IPS-11a (cell line): ENCODE measurements at regions not wholly inside any gene's neighbourhood (a gene's known extent, or its start where the extent isn't known, plus 50 kb on each side); places are given as distances from the start of the nearest gene placed in this dataset.

ENCODE experiments used
- H3K4me3 ChIP-seq: one replicate; pipeline ENCODE4 v1.5.1; 2013; ENCODE audit warnings: low read depth, low read length, control low read depth

DNA sequence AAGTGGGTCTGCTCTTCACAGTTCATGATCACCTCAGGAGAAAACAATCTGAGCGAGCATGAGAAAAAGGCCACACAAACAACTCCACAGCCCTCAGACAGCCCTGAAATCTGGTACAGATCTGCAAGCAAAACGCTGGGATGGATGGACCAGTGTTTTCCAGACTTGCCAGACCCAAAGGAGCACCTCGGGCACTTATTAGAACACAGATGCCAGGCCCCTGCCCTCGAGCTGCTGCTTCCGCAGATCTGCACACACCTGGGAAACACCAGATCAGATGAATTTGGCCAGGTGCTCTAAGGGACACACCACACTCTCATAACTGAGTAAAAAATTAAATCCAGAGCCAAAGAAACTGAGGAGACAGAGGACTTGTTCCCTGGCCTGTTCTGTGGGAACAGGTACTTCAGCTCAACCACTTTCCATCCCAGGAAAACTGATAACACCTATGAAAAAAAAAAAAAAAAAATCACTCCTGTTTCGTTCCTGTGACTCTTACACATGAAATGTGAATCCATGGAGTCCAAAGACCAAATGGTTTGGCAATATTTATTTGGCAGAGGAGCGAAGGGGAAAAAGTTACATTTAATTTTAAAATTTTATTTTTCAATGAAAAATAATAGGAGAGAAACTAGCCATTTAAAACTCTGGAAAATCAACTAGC lies 202.9 kb upstream of the ESRRG start:
- no peak overlapping the region for H3K4me3 ChIP-seq

DNA sequence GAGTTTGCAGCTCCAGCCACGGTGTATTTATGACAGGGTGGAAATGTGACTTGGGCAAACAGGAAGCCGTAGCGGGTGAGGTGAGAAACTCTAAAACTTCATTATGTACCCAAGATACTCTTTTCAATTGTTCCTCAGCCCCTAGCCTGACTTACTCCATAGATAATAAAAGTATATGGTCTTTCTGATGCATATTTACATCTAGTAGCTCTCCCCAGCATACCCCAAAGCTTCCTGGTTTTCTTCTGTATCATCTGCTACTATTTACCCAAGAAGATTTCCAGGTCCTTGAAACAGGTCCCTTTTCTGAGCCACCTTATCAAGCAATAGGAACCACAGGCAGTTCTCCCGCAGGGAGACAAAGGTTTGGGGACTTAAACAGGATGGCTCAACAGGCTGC lies 201.5 kb upstream of the ESRRG start:
- no peak overlapping the region for H3K4me3 ChIP-seq

DNA sequence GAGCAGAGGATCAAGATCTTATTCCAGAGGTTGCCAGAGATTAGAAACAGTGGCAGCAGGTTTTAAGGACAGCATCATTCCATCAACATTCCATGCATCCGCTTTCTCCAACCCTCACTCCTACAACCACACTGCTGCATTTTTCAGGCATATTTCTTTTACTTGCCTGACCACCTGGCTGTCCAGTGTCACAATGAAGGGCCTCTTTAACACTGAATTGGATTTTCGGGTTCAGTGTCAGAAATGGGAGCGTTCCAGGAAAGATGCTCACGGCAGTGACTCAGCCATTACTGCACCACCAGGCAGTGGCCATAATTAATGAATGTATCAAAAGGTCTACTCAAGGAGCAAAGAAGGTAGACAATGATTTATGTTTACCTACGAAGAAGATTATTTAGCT lies 200.4 kb upstream of the ESRRG start:
- no peak overlapping the region for H3K4me3 ChIP-seq

DNA sequence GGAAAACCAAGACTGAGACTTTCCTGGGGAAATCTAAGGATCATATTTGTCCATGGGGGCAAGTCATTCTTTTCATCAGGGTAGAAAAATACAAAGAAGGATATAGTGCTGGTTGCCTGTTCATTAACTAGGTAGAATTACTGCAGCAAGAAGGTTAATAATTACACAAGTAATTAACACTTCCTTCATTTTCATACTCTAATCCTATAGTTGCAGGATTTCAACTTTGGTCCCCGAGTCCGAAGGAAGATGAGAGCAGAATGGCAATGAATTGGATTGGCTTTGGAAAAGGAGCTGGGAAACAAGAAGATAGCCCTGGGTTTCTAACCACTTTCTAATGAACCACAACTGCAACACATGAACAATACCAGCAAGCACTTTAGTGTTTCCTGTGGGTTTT lies 199.2 kb upstream of the ESRRG start:
- H3K4me3 ChIP-seq, result no peak overlapping the region

DNA sequence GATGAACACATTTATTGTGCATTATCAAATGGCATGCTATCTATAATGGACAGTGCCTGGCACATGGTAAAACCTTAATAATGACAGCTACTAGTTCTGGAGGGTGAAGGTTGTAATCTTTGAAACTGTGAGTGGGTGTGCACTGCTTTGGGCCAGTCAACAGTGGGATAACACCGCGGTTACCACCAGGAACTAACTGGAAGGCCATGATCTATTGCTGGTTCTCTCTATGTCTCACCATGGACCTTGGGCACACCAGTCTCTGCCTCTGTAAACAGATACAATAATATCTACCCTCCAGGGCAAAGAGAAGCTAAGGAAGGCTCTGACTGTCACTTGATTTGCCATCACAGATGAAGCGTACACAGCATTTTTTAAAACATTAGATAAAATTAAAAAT lies 198.6 kb upstream of the ESRRG start:
- no peak overlapping the region for H3K4me3 ChIP-seq

DNA sequence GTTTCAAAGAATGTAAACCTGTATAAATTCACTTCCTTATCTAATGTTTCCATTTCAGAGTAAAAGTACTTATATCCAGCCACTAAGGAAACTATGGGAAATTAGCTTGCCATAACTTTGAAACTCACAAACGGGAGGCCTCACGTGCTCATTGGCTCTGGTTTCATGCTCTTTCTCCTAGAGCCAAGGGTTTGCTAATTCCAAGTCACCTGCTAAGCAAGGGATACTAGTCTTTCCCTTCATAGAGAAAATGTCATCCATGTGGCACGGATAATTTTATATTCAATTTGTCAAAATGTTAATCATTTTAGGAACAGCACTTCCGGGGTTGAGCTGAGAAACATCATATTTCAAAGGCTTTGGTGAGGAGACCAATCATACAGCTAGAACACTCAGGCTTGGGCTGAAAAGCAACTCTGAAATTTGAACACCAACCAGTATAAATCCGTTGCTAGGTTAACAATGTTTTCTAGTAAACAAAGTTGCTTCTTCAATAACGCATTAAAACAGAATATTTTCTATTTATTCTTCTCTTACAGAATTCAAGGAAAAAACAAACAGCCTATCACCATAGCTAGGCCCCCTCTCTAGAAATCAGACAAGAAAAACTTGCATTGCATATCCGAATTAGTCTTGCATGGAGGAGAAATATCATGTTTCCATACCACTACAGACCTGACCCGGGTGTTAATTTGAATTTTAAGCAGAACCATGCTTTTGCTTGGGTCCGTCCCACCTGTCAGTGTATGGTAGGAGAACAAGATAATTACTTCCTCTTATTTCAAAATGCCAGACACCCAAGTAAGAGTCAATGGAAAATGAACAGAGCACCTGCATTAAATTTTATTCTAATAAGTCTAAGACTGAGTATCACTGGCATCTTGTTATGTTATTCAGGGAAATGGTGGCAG lies 196.1 kb upstream of the ESRRG start:
- no peak overlapping the region for H3K4me3 ChIP-seq

DNA sequence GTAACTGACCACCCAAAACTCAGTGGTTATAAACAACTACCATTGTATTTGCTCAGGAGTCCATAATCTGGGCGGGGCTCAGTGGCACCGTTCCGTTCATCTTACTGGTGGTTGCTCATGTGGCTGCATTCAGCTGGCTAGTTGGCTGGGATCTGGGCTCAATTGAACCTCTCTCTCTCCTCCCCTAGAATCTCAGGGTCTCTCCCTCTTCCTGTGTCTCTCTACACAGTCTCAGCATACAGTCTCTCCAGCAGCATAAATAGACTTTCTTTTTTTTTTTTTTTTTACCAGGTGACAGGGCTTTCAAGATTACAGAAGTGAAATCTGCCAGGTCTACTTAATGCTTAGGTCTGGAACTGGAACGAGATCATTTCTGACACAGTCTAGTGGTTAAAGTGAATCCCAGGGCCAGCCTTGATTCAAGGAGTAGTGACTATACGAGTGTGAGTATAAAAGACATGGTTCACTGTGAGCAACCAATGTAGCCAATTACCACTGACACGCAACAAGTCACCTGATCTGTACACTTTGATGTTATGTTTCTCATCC lies 193.7 kb upstream of the ESRRG start:
- H3K4me3 ChIP-seq, result no peak overlapping the region

DNA sequence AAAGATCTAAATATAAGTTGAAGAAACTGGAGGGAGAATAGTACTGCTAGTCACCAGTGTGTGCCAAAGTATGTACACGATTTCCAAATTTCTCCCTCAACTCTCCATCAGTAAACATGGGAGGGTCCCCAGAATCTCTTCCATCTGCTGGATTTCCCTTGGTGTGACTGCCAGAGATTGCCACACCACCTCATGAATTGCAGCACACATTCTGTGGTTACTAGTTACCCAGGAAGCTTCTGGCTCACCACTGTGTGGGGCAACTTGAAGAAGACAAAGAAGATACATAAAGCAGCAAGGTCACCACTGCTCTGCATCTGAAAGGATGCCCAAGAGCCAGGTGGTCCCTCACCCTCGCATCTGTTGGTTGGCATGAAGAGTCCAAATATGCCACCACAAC lies 191.7 kb upstream of the ESRRG start:
- H3K4me3 ChIP-seq, result no peak overlapping the region

DNA sequence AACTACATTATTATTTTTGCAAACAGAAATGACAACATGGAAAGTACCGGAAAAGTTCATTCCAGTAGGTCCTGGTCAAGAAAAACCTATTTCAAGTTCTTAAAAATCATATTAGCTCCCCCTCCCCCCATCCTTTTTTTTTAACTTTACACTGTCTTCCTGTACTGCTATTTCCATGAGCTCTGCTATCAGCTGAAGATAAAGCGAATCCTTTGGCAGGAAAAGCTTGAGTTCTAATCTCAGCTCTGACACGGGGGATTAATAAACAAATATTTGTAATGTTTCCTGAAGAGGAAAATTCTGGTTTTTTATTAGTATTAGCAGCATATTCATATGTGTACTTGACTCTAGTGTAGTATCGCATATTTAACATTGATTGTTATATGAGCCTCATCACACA lies 190.7 kb upstream of the ESRRG start:
- no peak overlapping the region for H3K4me3 ChIP-seq

DNA sequence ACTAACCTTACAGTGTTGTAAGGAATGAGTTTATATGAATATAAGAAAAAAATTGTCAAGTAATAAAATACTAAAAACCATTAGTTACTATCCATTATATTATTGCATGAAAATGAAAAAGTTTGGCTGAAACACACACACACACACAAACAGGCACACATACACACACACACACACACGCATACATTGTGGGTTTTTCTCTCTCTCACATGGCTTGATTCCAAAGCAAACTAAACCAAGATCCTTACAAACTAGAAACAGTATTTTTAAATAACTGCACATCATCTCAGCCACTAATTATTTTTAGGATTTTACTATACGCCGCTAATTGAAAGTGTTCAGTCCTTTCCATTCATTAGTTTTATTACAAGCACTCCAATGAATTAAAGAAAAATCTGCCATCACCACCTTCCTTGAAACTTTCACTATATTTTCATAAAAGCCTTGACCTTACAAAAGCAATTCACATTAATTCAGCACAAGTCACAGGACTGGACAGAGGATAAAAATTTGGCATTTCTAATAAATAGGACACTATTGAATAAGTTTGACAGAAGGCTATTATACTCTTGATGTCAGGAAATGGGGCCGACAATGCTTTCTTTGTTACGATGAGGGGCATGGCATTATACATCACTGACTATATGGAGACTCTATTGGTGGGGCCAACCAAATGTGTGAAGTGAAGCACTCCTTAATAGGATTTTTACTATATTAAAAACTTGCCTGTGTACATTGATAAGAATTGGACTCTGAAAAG lies 187.0 kb upstream of the ESRRG start:
- no peak overlapping the region for H3K4me3 ChIP-seq

DNA sequence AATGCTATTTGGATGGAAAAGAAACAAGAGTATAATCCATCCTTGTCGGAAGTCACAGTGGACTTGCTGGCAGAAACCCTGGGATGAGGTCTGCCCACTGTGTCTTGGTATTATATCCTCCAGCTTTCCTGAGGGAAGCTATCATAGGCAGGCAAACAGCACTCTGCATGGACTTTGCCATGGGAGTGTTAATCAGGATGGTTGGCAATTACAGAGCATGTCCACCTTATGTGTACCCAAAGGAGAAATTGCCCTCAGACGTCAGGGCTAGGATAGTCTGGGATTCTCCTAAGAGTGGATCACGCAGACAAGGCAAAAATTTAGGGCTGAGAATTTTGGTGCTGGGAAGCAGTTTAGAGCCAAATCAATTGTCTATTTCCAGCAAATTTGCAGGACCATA lies 184.9 kb upstream of the ESRRG start:
- no peak overlapping the region for H3K4me3 ChIP-seq

DNA sequence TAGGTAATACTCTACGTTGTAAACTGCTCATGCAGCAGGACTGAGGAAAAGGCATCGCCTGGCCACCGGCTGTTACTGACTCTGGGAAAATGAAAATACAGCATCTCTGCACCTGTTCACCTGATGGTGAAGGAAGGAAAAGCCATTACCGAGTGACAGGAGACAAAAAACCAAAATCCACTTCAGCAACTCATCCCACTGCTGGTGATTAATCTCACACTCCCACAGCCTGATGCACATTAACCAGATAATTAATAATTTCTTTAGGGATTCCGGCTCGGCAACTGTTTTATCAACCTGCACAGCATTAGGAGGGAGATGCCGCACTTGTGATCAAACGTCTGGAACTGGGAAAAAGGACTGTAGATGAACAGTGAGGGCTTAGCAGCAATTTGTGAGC lies 183.9 kb upstream of the ESRRG start:
- no peak overlapping the region for H3K4me3 ChIP-seq

DNA sequence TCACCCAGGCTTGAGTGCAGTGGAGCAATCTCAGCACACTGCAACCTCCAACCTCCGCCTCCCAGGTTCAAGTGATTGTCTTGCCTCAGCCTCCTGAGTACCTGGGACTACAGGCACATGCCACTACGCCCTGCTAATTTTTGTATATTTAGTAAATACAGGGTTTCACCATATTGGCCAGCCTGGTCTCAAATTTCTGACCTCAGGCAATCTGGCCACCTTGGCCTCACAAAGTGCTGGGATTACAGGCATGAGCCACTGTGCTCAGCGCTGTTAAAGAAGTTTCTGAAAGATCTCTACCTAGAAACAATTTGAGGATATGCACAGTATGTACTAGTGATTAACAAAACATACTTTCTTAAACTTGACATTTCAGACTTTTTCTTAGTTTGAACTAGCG lies 182.6 kb upstream of the ESRRG start:
- H3K4me3 ChIP-seq, result no peak overlapping the region

DNA sequence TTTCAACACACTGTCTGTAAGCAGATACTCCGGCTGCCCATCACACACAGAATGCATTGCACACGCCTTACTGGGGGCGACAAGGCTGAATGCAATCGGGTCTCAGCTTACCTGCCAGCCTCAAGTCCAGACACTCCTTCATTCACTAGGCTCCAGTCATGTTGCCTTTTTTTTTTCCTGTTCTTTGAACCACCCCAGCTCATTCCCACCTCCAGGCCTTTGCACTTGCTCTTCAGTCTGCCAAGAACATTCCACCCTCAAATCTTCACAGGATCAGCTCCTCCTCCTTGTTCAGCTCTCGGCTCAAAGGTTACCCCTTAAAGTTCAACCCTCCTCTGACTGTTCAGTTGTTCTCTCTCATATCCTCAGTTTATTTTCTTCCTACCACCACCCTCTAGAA lies 181.9 kb upstream of the ESRRG start:
- H3K4me3 ChIP-seq, result no peak overlapping the region

DNA sequence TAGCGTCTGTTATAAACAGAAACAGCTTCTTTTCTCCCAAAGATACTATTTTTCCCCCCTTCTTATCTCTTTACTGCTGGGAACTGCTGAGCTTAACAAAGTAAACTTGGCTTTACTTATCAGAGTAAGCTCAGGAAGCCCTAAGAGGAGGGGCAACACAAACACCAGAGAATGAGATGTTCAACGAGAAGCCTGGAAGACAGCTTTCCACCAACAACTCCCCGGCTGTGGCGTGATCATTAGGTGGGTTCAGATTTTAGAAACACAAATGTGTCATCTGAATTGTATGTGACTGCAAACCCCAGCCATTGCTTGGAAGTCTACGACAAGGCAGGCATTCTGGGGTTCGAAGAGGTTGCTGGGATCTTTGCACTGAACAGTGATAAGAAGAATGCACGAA lies 181.2 kb upstream of the ESRRG start:
- no peak overlapping the region for H3K4me3 ChIP-seq

DNA sequence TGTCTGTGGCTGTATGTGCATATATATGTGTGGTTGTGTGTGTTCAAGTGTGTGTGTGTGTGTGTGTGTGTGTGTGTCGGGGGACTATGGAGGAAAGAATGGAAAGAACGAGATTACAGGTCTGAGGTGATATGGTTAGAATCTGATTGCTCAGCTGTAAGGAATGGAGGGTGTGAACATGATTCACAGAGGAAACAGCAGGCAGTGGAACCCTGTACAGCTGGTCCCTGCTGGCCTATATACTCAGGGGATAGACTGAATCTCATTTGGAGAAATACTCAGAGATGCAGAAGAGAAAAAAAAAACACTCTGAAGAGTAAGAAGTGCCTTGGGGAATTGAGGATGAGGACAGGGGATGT lies 180.1 kb upstream of the ESRRG start:
- no peak overlapping the region for H3K4me3 ChIP-seq

DNA sequence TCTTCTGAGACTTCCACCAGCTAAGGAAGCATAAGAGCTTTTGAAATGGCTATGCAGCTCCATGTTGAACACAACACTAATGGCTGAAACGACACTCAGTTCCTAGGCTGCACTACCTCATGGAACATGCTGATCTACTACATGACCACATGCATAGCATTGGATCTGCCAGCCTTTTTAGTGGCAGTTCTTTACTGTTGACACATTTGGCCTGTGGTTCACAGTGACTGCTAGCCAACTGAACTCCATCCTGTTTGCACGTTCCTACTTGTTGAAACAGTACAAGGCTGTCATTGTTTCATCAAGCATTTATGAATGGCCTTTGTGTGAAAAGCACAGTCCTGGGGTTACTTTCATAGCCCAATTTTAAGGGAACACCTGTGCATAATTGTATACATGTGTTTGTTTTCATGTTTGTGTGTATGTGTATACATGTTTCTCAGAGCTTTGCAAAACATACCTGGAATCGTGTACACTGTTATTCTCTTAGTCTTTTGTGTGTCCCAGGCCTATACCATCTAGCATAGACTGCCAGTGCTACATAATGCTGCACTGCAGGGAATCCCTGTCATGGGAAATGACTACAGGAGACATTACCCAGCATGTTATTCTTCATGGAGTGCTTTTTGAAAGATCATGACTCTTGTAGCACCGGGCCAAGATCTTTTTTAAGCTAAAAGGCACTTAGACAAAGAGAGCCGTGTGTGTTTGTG lies 179.6 kb upstream of the ESRRG start:
- H3K4me3 ChIP-seq, result no peak overlapping the region

DNA sequence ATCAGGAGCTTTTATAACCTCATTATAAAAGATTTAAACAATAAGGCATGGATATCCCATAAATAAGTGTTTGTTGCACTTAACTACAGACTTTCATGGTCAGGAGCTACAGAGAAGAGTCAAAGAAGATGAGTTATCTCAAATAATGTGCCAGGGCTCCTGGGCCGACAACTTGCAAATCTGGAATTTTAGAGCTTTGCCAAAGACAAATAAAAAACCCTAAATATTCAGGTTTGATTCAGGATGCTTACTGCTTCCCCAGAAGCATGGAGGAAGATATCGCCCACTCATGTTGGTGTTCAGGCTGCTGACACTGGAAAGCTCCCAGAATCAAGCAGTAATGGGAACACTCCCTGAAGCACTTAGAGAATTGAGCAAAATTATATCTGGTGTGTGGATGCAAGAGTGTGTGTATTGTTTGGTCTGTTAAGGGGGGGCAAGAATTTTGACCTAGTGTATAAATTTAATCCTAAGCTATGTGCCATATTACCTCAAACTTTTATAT lies 176.9 kb upstream of the ESRRG start:
- no peak overlapping the region for H3K4me3 ChIP-seq

DNA sequence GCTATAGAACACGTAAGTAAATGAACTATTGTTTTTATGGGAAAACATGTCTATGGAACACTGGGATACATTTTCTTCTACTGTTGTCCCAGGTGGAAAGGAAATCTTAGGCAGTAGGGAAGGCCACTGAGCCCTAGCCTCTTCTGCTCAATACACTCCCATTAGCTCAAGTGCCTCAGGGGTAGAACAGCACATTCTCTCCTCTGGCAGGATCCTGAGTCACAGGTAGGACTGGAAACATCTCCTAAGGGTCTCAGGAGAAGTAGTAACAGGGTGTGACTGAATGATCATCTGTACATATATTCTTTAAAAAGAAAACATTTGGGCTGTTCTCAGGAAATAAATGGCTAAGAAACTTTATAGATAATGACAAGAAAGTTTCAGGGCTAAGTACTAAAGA lies 175.6 kb upstream of the ESRRG start:
- H3K4me3 ChIP-seq, result no peak overlapping the region

DNA sequence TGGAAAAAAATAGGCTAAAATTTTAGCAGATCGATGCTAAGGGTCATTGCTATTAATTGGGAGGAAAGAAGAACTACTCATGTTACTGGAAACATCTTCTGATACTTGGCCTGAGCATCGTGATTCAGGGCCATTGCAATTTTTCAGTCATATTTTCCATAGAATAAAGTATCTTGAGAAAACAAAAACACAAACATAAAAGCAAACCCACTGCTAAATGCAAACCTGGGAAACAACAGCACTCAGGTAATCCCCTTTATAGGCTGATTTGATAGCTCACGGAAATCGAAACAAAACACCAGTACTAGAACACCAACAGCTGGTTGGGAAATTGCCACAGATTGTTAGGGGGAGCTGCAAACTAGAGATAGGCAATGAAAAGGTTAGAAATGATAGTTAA lies 172.9 kb upstream of the ESRRG start:
- no peak overlapping the region for H3K4me3 ChIP-seq

DNA sequence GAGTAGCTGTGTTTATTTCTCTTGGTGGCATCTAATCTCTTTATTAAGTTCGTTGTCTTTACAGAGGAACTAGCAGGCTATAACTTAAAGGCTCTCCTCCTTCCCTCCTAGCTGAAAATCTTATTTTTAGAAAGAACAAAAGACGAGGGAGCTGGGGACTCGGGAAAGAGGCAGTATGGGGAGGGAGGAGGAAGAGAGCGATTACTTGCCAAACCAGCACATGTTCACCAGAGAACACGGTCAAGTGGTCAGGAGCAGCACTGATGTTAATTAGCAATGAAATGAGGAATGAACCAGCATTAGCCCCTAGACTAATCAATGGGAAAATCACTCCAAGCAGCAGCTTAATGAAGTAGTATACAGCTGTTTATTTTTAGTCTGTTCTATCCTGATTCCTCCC lies 171.3 kb upstream of the ESRRG start:
- no peak overlapping the region for H3K4me3 ChIP-seq
